Glutamatergic neuron (in vitro differentiated cells): ENCODE measurements at regions not wholly inside any gene's neighbourhood (a gene's known extent, or its start where the extent isn't known, plus 50 kb on each side); places are given as distances from the start of the nearest gene placed in this dataset.

ENCODE experiments used
- DNase-seq: peaks from one replicate; pipeline ENCODE4 v3.0.0; 2022
- H3K27ac Mint-ChIP-seq: one replicate; pipeline ENCODE4 v1.8.0; 2020; ENCODE audit warnings: mild to moderate bottlenecking, mixed read lengths, inconsistent platforms; ENCODE audit not compliant: unreplicated experiment
- H3K27me3 Mint-ChIP-seq: one replicate; pipeline ENCODE4 v1.8.0; 2020; ENCODE audit warnings: mild to moderate bottlenecking, moderate library complexity, mixed read lengths, inconsistent platforms; ENCODE audit not compliant: unreplicated experiment
- H3K36me3 Mint-ChIP-seq: one replicate; pipeline ENCODE4 v1.8.0; 2020; ENCODE audit warnings: mild to moderate bottlenecking, mixed read lengths, inconsistent platforms; ENCODE audit not compliant: unreplicated experiment
- H3K4me1 Mint-ChIP-seq: one replicate; pipeline ENCODE4 v1.8.0; 2020; ENCODE audit warnings: mild to moderate bottlenecking, low read depth, mixed read lengths, inconsistent platforms; ENCODE audit not compliant: unreplicated experiment
- H3K4me3 Mint-ChIP-seq: one replicate; pipeline ENCODE4 v1.8.0; 2020; ENCODE audit warnings: mild to moderate bottlenecking, mixed read lengths, inconsistent platforms; ENCODE audit not compliant: unreplicated experiment
- H3K9me3 Mint-ChIP-seq: one replicate; pipeline ENCODE4 v1.8.0; 2020; ENCODE audit warnings: mild to moderate bottlenecking, moderate library complexity, mixed read lengths, inconsistent platforms; ENCODE audit not compliant: unreplicated experiment
- CTCF ChIP-seq: fragments of 200-600 bp; sonication (generic); IDR thresholded peaks from one replicate; pipeline ENCODE4 v1.5.0; 2021; ENCODE audit not compliant: partially characterized antibody, unreplicated experiment

GRCh38 chr4:85168234-85168834, 201.8 kb upstream of the WDFY3 start:
- H3K4me3 Mint-ChIP-seq: no peak overlapping the region
- H3K4me1 Mint-ChIP-seq: no peaks in the 10 kb centered on the region
- TF ChIP-seq CTCF: no peak
- H3K36me3 Mint-ChIP-seq: peaks cover 5% of the 10 kb centered on the region
- DNase-seq: no peak
- peaks cover 2% of the 10 kb centered on the region for H3K9me3 Mint-ChIP-seq
- H3K27ac Mint-ChIP-seq: no peak overlapping the region
- H3K27me3 Mint-ChIP-seq: peaks cover 2% of the 10 kb centered on the region

DNA sequence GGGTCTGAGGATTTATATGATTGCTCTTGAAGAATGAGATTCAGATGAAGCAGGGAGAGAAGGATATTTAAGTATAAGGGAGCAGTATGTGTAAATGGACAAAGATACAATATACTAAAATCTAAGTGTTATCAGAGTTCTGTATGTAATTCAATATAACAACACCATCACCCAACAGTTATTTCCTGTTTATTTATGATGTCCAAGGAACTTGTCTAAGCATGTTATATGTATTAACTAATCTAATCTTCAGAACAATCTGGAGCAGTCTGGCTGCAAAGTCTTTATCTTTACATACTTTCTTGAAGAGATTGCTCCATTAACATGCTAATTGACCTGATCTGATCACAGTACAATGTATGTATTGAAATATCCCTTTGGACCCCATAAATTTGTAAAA, 203.8 kb upstream of the WDFY3 start:
- H3K4me3 Mint-ChIP-seq: no peak overlapping the region
- H3K27me3 Mint-ChIP-seq: peaks cover under 1% of the 10 kb centered on the region
- no peak for TF ChIP-seq CTCF
- H3K9me3 Mint-ChIP-seq: peaks cover 2% of the 10 kb centered on the region
- no peak for DNase-seq
- H3K36me3 Mint-ChIP-seq: peaks cover 5% of the 10 kb centered on the region
- no peaks in the 10 kb centered on the region for H3K4me1 Mint-ChIP-seq
- no peak overlapping the region for H3K27ac Mint-ChIP-seq

- H3K4me1 Mint-ChIP-seq: peaks cover 2% of the 10 kb centered on the region
- H3K36me3 Mint-ChIP-seq: no peaks in the 10 kb centered on the region
- no peak for TF ChIP-seq CTCF
- no peak for DNase-seq
- no peak overlapping the region for H3K27ac Mint-ChIP-seq
- no peaks in the 10 kb centered on the region for H3K27me3 Mint-ChIP-seq
- H3K9me3 Mint-ChIP-seq: peaks cover 2% of the 10 kb centered on the region
- H3K4me3 Mint-ChIP-seq: no peak overlapping the region
These were observed 208.7 kb upstream of the WDFY3 start for GRCh38 chr4:85175190-85175589.

GRCh38 chr4:85177092-85177491, 210.6 kb upstream of the WDFY3 start:
- H3K9me3 Mint-ChIP-seq: peaks cover 2% of the 10 kb centered on the region
- H3K27ac Mint-ChIP-seq: no peak overlapping the region
- no peaks in the 10 kb centered on the region for H3K27me3 Mint-ChIP-seq
- H3K36me3 Mint-ChIP-seq: no peaks in the 10 kb centered on the region
- DNase-seq: no peak
- TF ChIP-seq CTCF: no peak
- H3K4me1 Mint-ChIP-seq: peaks cover 2% of the 10 kb centered on the region
- H3K4me3 Mint-ChIP-seq: no peak overlapping the region

DNA sequence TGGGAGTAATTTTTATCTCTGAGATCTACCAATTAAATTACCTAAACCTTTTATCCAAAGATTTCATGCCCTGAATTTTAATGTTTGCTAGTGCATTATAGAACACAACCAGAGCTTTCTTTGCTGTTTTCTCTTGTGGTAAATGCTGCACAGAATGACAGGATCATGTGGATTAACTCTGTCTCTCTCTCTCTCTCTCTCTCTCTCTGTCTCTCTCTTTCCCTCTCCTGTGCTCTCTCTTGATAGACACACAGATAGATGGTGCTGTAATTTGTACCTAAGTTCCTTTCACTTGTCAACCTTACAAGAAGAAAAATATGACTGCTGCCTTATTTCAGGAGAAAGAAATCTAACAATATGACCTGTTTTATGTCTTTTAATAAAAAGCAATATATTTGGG, 211.2 kb upstream of the WDFY3 start:
- Mint-ChIP-seq H3K9me3 (peaks cover 2% of the 10 kb centered on the region), H3K27ac (no peak overlapping the region), H3K36me3 (no peaks in the 10 kb centered on the region), H3K27me3 (no peaks in the 10 kb centered on the region), H3K4me3 (no peak overlapping the region), H3K4me1 (peaks cover 2% of the 10 kb centered on the region)
- no peak for DNase-seq
- no peak for TF ChIP-seq CTCF
